Erythroblast (primary cell): ENCODE measurements at regions not wholly inside any gene's neighbourhood (a gene's known extent, or its start where the extent isn't known, plus 50 kb on each side); places are given as distances from the start of the nearest gene placed in this dataset.

Experiments used
- GATA1 ChIP-seq: IDR thresholded peaks from 2 replicates; pipeline ENCODE4 v1.6.1; 2011; ENCODE audit warnings: low read depth, mild to moderate bottlenecking, control low read depth, low read length, moderate library complexity
- POLR2A ChIP-seq: IDR thresholded peaks from 2 replicates; pipeline ENCODE4 v1.6.1; 2011; ENCODE audit warnings: mild to moderate bottlenecking, low read length

DNA sequence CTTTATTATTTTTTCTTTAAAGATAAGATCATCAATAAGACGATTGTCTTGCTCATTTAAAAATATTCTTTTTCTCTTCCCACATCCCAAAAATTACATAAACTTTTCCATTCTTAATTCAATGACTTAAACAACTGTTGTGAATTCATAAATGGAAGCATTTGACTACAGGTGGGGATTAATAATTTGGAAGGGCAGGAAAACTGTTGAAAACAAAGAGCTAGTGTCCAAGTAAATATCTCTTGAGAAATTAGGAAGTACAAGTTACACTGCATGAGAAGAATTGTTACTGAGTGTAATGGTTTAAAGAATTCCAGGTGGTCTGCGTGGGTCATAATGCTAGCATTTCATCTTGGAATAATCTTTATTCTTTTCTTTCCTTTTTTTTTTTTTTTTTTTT is 634.8 kb upstream of the ZEB2 start:
- TF ChIP-seq POLR2A (no peak), GATA1 (no peak)
